ENCODE measurements at regions not wholly inside any gene's neighbourhood (a gene's known extent, or its start where the extent isn't known, plus 50 kb on each side); places are given as distances from the start of the nearest gene placed in this dataset.

- no peak for ATAC-seq
- Histone ChIP-seq H3K9me2 (ENCODE audit: insufficient read depth) (no peaks in the 10 kb centered on the region), H3K9ac (ENCODE audit: low read length) (no peak overlapping the region), H3K4me1 (ENCODE audit: control insufficient read depth in 1 of 2, insufficient read depth in 2 of 2, low read length in 2 of 2) (no peaks in the 10 kb centered on the region), H3K27me3 (ENCODE audit: insufficient read depth, low read length) (peaks cover 12% of the 10 kb centered on the region; the same call in 1 of the 2 replicates), H3K4me2 (ENCODE audit: low read length) (no peak overlapping the region), H3K4me3 (replicated peaks in 1 of 2; ENCODE audit: low read depth in 1 of 2, low read length in 2 of 2) (no peak overlapping the region), H3K79me2 (ENCODE audit: insufficient read depth, low read length) (no peaks in the 10 kb centered on the region), H2AFZ (ENCODE audit: low read depth, low read length, poor library complexity, severe bottlenecking) (no peak overlapping the region), H3K36me3 (ENCODE audit: control insufficient read depth in 1 of 2, insufficient read depth in 2 of 2, low read length in 2 of 2) (no peaks in the 10 kb centered on the region), H3K9me3 (ENCODE audit: control insufficient read depth in 1 of 2, insufficient read depth in 1 of 2, low read depth in 1 of 2, low read length in 2 of 2) (no peaks in the 10 kb centered on the region), H3K27ac (ENCODE audit: low read depth, low read length) (no peak overlapping the region), H4K20me1 (ENCODE audit: insufficient read depth) (no peaks in the 10 kb centered on the region)
- no TSS peak for BruUV-seq (replicated peaks)
- no peak for DNase-seq (ENCODE audit: low read depth, low spot score)
- TF ChIP-seq, protein P1, sequence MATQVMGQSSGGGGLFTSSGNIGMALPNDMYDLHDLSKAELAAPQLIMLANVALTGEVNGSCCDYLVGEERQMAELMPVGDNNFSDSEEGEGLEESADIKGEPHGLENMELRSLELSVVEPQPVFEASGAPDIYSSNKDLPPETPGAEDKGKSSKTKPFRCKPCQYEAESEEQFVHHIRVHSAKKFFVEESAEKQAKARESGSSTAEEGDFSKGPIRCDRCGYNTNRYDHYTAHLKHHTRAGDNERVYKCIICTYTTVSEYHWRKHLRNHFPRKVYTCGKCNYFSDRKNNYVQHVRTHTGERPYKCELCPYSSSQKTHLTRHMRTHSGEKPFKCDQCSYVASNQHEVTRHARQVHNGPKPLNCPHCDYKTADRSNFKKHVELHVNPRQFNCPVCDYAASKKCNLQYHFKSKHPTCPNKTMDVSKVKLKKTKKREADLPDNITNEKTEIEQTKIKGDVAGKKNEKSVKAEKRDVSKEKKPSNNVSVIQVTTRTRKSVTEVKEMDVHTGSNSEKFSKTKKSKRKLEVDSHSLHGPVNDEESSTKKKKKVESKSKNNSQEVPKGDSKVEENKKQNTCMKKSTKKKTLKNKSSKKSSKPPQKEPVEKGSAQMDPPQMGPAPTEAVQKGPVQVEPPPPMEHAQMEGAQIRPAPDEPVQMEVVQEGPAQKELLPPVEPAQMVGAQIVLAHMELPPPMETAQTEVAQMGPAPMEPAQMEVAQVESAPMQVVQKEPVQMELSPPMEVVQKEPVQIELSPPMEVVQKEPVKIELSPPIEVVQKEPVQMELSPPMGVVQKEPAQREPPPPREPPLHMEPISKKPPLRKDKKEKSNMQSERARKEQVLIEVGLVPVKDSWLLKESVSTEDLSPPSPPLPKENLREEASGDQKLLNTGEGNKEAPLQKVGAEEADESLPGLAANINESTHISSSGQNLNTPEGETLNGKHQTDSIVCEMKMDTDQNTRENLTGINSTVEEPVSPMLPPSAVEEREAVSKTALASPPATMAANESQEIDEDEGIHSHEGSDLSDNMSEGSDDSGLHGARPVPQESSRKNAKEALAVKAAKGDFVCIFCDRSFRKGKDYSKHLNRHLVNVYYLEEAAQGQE (IDR thresholded peaks at IDR 0.05; ENCODE audit: low read depth) = no peak
- TF ChIP-seq POLR2AphosphoS5 (IDR thresholded peaks at IDR 0.05; ENCODE audit: low read depth, low read length) = no peak
- TF ChIP-seq SP1 (IDR thresholded peaks at IDR 0.05; ENCODE audit: low read depth) = no peak
- TF ChIP-seq ZFX (IDR thresholded peaks at IDR 0.05) = no peak
- no peak for TF ChIP-seq POLR2A (IDR thresholded peaks at IDR 0.05; ENCODE audit: borderline replicate concordance, extremely low read depth, insufficient read depth, insufficient read length)
- ChIA-PET POLR2A (no interaction called here), CTCF (interaction anchor here (1.1 kb wide), 1 partner anchor 11 kb away, joined by 4 read pairs; no protein-coding TSS in a partner anchor), RAD21 (ENCODE audit: low non-redundant PET in 1 of 2, low total read pairs in 2 of 2, uncharacterized antibody in 2 of 2, unreplicated experiment in 2 of 2) (no interaction called here)
- intact Hi-C loops (cut with micrococcal nuclease) = no loop called here
These were observed 572.7 kb upstream of the TENM3 start for GRCh38 chr4:181670506-181670905.

GRCh38 chr4:181671672-181672071 lies 571.5 kb upstream of the TENM3 start:
- no peak overlapping the region for H3K27ac ChIP-seq (ENCODE audit: low read depth, low read length)
- no peak overlapping the region for H2AFZ ChIP-seq (ENCODE audit: low read depth, low read length, poor library complexity, severe bottlenecking)
- H3K4me2 ChIP-seq (ENCODE audit: low read length) = no peak overlapping the region
- H3K9me3 ChIP-seq (ENCODE audit: control insufficient read depth in 1 of 2, insufficient read depth in 1 of 2, low read depth in 1 of 2, low read length in 2 of 2) = no peaks in the 10 kb centered on the region
- no peaks in the 10 kb centered on the region for H3K9me2 ChIP-seq (ENCODE audit: insufficient read depth)
- no peak overlapping the region for H3K9ac ChIP-seq (ENCODE audit: low read length)
- no peak for ATAC-seq
- no peak for DNase-seq (ENCODE audit: low read depth, low spot score)
- H3K4me1 ChIP-seq (ENCODE audit: control insufficient read depth in 1 of 2, insufficient read depth in 2 of 2, low read length in 2 of 2) = no peaks in the 10 kb centered on the region
- H4K20me1 ChIP-seq (ENCODE audit: insufficient read depth) = no peaks in the 10 kb centered on the region
- peaks cover 12% of the 10 kb centered on the region; the same call in 1 of the 2 replicates for H3K27me3 ChIP-seq (ENCODE audit: insufficient read depth, low read length)
- H3K36me3 ChIP-seq (ENCODE audit: control insufficient read depth in 1 of 2, insufficient read depth in 2 of 2, low read length in 2 of 2) = no peaks in the 10 kb centered on the region
- H3K79me2 ChIP-seq (ENCODE audit: insufficient read depth, low read length) = no peaks in the 10 kb centered on the region
- BruUV-seq (replicated peaks) = no TSS peak
- H3K4me3 ChIP-seq (replicated peaks in 1 of 2; ENCODE audit: low read depth in 1 of 2, low read length in 2 of 2) = no peak overlapping the region
- intact Hi-C loops (cut with micrococcal nuclease) = no loop called here
- ChIA-PET POLR2A (no interaction called here), CTCF (no interaction called here), RAD21 (ENCODE audit: low non-redundant PET in 1 of 2, low total read pairs in 2 of 2, uncharacterized antibody in 2 of 2, unreplicated experiment in 2 of 2) (no interaction called here)
- TF ChIP-seq TCF7L2 (IDR thresholded peaks at IDR 0.05; ENCODE audit: borderline replicate concordance, extremely low read depth, insufficient read depth, insufficient read length) = no peak
- no peak for TF ChIP-seq CBX3 (IDR thresholded peaks at IDR 0.05; ENCODE audit: low read depth)
- no peak for TF ChIP-seq ATF3 (IDR thresholded peaks at IDR 0.05)
- TF ChIP-seq EGR1 (IDR thresholded peaks at IDR 0.05; ENCODE audit: low read depth) = no peak

Measured in HCT116 (cell line).